ENCODE measurements at regions not wholly inside any gene's neighbourhood (a gene's known extent, or its start where the extent isn't known, plus 50 kb on each side); places are given as distances from the start of the nearest gene placed in this dataset.

GRCh38 chr12:24366514-24366913, 417.0 kb upstream of the SOX5 start:
- WGBS, 2 experiments (ENCODE audit: low coverage in 1 of 2, low lambda C conversion rate in 2 of 2, missing lambda C conversion rate in 2 of 2), result 78 to 79% methylated on average over 1 of the region's 1 CpG
- TF ChIP-seq EZH2phosphoT487 (IDR thresholded peaks at IDR 0.05; ENCODE audit: insufficient read depth, low read depth) (no peak), EZH2 (IDR thresholded peaks at IDR 0.05; ENCODE audit: insufficient read depth, poor library complexity, severe bottlenecking) (no peak)
- DNase-seq, result no peak
- H3K4me1 ChIP-seq (ENCODE audit: insufficient read depth), result no peaks in the 10 kb centered on the region
- H3K27me3 ChIP-seq (replicated peaks; ENCODE audit: insufficient read depth), result no peaks in the 10 kb centered on the region
- no peak overlapping the region for H3K4me3 ChIP-seq
- no peak overlapping the region for H3K4me2 ChIP-seq (ENCODE audit: unreplicated experiment)
- H4K20me1 ChIP-seq (ENCODE audit: insufficient read depth), result no peaks in the 10 kb centered on the region
- H3K27ac ChIP-seq, result no peak overlapping the region
- H2AFZ ChIP-seq, result no peak overlapping the region
- no peak overlapping the region for H3K9ac ChIP-seq
- H3K79me2 ChIP-seq (ENCODE audit: insufficient read depth), result no peaks in the 10 kb centered on the region
- H3F3A ChIP-seq (ENCODE audit: insufficient read depth), result no peaks in the 10 kb centered on the region
- no peaks in the 10 kb centered on the region for H3K36me3 ChIP-seq (ENCODE audit: low read depth)
- no peaks in the 10 kb centered on the region for H3K9me3 ChIP-seq (ENCODE audit: low read depth)
- no peaks in the 10 kb centered on the region for H3K9me2 ChIP-seq (ENCODE audit: insufficient read depth)
- in situ Hi-C loops (cut with MboI), result no loop called here

- Histone ChIP-seq H3K9me3 (ENCODE audit: low read depth) (no peaks in the 10 kb centered on the region), H3K9ac (no peak overlapping the region), H3K4me3 (no peak overlapping the region), H3K4me1 (ENCODE audit: insufficient read depth) (no peaks in the 10 kb centered on the region), H4K20me1 (ENCODE audit: insufficient read depth) (no peaks in the 10 kb centered on the region), H2AFZ (no peak overlapping the region), H3K27me3 (replicated peaks; ENCODE audit: insufficient read depth) (no peaks in the 10 kb centered on the region), H3K9me2 (ENCODE audit: insufficient read depth) (no peaks in the 10 kb centered on the region), H3K27ac (no peak overlapping the region), H3K79me2 (ENCODE audit: insufficient read depth) (no peaks in the 10 kb centered on the region), H3F3A (ENCODE audit: insufficient read depth) (no peaks in the 10 kb centered on the region), H3K36me3 (ENCODE audit: low read depth) (no peaks in the 10 kb centered on the region), H3K4me2 (ENCODE audit: unreplicated experiment) (no peak overlapping the region)
- 41 to 45% methylated on average over 2 of the region's 2 CpGs for WGBS, 2 experiments (ENCODE audit: low coverage in 1 of 2, low lambda C conversion rate in 2 of 2, missing lambda C conversion rate in 2 of 2)
- DNase-seq, result no peak
- no peak for TF ChIP-seq EZH2phosphoT487 (IDR thresholded peaks at IDR 0.05; ENCODE audit: insufficient read depth, low read depth)
- no peak for TF ChIP-seq EZH2 (IDR thresholded peaks at IDR 0.05; ENCODE audit: insufficient read depth, poor library complexity, severe bottlenecking)
- in situ Hi-C loops (cut with MboI), result no loop called here
These were observed 415.5 kb upstream of the SOX5 start for GRCh38 chr12:24364921-24365320.

GRCh38 chr12:24363177-24363754, 413.8 kb upstream of the SOX5 start:
- DNase-seq, result no peak
- in situ Hi-C loops (cut with MboI), result no loop called here
- 26 to 34% methylated on average over 3 of the region's 3 CpGs for WGBS, 2 experiments (ENCODE audit: low coverage in 1 of 2, low lambda C conversion rate in 2 of 2, missing lambda C conversion rate in 2 of 2)

GRCh38 chr12:24361877-24362580, 412.6 kb upstream of the SOX5 start:
- no peak for TF ChIP-seq EZH2phosphoT487 (IDR thresholded peaks at IDR 0.05; ENCODE audit: insufficient read depth, low read depth)
- no peak for TF ChIP-seq EZH2 (IDR thresholded peaks at IDR 0.05; ENCODE audit: insufficient read depth, poor library complexity, severe bottlenecking)
- no peaks in the 10 kb centered on the region for H3K36me3 ChIP-seq (ENCODE audit: low read depth)
- H3K9ac ChIP-seq, result no peak overlapping the region
- H3K9me2 ChIP-seq (ENCODE audit: insufficient read depth), result no peaks in the 10 kb centered on the region
- H4K20me1 ChIP-seq (ENCODE audit: insufficient read depth), result no peaks in the 10 kb centered on the region
- H3K4me1 ChIP-seq (ENCODE audit: insufficient read depth), result no peaks in the 10 kb centered on the region
- no peaks in the 10 kb centered on the region for H3K9me3 ChIP-seq (ENCODE audit: low read depth)
- H3K4me2 ChIP-seq (ENCODE audit: unreplicated experiment), result no peak overlapping the region
- no peak for DNase-seq
- H3F3A ChIP-seq (ENCODE audit: insufficient read depth), result no peaks in the 10 kb centered on the region
- H3K27ac ChIP-seq, result no peak overlapping the region
- H3K79me2 ChIP-seq (ENCODE audit: insufficient read depth), result no peaks in the 10 kb centered on the region
- H2AFZ ChIP-seq, result no peak overlapping the region
- no peak overlapping the region for H3K4me3 ChIP-seq
- WGBS, 2 experiments (ENCODE audit: low coverage in 1 of 2, low lambda C conversion rate in 2 of 2, missing lambda C conversion rate in 2 of 2), result 51 to 52% methylated on average over 6 of the region's 6 CpGs
- in situ Hi-C loops (cut with MboI), result no loop called here
- H3K27me3 ChIP-seq (replicated peaks; ENCODE audit: insufficient read depth), result no peaks in the 10 kb centered on the region

More at GRCh38 chr12:24363177-24363754, 413.8 kb upstream of the SOX5 start:
- Histone ChIP-seq H3K9ac (no peak overlapping the region), H3K27me3 (replicated peaks; ENCODE audit: insufficient read depth) (no peaks in the 10 kb centered on the region), H3K4me2 (ENCODE audit: unreplicated experiment) (no peak overlapping the region), H3K4me1 (ENCODE audit: insufficient read depth) (no peaks in the 10 kb centered on the region), H3K9me2 (ENCODE audit: insufficient read depth) (no peaks in the 10 kb centered on the region), H3K9me3 (ENCODE audit: low read depth) (no peaks in the 10 kb centered on the region), H3K27ac (no peak overlapping the region), H4K20me1 (ENCODE audit: insufficient read depth) (no peaks in the 10 kb centered on the region), H3K4me3 (no peak overlapping the region), H3K79me2 (ENCODE audit: insufficient read depth) (no peaks in the 10 kb centered on the region), H3K36me3 (ENCODE audit: low read depth) (no peaks in the 10 kb centered on the region), H3F3A (ENCODE audit: insufficient read depth) (no peaks in the 10 kb centered on the region), H2AFZ (no peak overlapping the region)
- TF ChIP-seq EZH2 (IDR thresholded peaks at IDR 0.05; ENCODE audit: insufficient read depth, poor library complexity, severe bottlenecking) (no peak), EZH2phosphoT487 (IDR thresholded peaks at IDR 0.05; ENCODE audit: insufficient read depth, low read depth) (no peak)
